ENCODE measurements at regions not wholly inside any gene's neighbourhood (a gene's known extent, or its start where the extent isn't known, plus 50 kb on each side); places are given as distances from the start of the nearest gene placed in this dataset.

GRCh38 chr7:115410972-115411686 is 489.2 kb downstream of the MDFIC start:
- H3K4me3 Mint-ChIP-seq = no peak overlapping the region
- no peaks in the 10 kb centered on the region for H3K4me1 Mint-ChIP-seq
- peaks cover 4% of the 10 kb centered on the region for H3K27me3 Mint-ChIP-seq (ENCODE audit: low read depth, poor library complexity)
- peaks cover 12% of the 10 kb centered on the region for H3K9me3 Mint-ChIP-seq
- no peaks in the 10 kb centered on the region for H3K36me3 Mint-ChIP-seq (ENCODE audit: low read depth)
- no peak overlapping the region for H3K27ac Mint-ChIP-seq
- DNase-seq = no peak
- TF ChIP-seq CTCF (IDR thresholded peaks at IDR 0.05) = no peak

- no peak for DNase-seq
- no peak for TF ChIP-seq CTCF (IDR thresholded peaks at IDR 0.05)
- peaks cover 12% of the 10 kb centered on the region for H3K9me3 Mint-ChIP-seq
Observed at GRCh38 chr7:115410434-115410820, 488.5 kb downstream of the MDFIC start.

GRCh38 chr7:115409682-115410433 is 488.0 kb downstream of the MDFIC start:
- Mint-ChIP-seq H3K36me3 (ENCODE audit: low read depth) (no peaks in the 10 kb centered on the region), H3K4me3 (no peak overlapping the region), H3K4me1 (no peaks in the 10 kb centered on the region), H3K9me3 (peaks cover 10% of the 10 kb centered on the region), H3K27ac (no peak overlapping the region), H3K27me3 (ENCODE audit: low read depth, poor library complexity) (peaks cover 4% of the 10 kb centered on the region)
- DNase-seq = no peak
- no peak for TF ChIP-seq CTCF (IDR thresholded peaks at IDR 0.05)

More at GRCh38 chr7:115410434-115410820, 488.5 kb downstream of the MDFIC start:
- Mint-ChIP-seq H3K27me3 (ENCODE audit: low read depth, poor library complexity) (peaks cover 4% of the 10 kb centered on the region), H3K4me1 (no peaks in the 10 kb centered on the region), H3K4me3 (no peak overlapping the region), H3K36me3 (ENCODE audit: low read depth) (no peaks in the 10 kb centered on the region), H3K27ac (no peak overlapping the region)

- no peak for TF ChIP-seq CTCF (IDR thresholded peaks at IDR 0.05)
- no peak overlapping the region for H3K27ac Mint-ChIP-seq
- DNase-seq = no peak
- peaks cover 2% of the 10 kb centered on the region for H3K27me3 Mint-ChIP-seq (ENCODE audit: low read depth, poor library complexity)
- H3K36me3 Mint-ChIP-seq (ENCODE audit: low read depth) = no peaks in the 10 kb centered on the region
- H3K9me3 Mint-ChIP-seq = peaks cover 10% of the 10 kb centered on the region
- H3K4me3 Mint-ChIP-seq = no peak overlapping the region
- H3K4me1 Mint-ChIP-seq = no peaks in the 10 kb centered on the region
Observed at GRCh38 chr7:115406219-115406618, 484.3 kb downstream of the MDFIC start.

DNA sequence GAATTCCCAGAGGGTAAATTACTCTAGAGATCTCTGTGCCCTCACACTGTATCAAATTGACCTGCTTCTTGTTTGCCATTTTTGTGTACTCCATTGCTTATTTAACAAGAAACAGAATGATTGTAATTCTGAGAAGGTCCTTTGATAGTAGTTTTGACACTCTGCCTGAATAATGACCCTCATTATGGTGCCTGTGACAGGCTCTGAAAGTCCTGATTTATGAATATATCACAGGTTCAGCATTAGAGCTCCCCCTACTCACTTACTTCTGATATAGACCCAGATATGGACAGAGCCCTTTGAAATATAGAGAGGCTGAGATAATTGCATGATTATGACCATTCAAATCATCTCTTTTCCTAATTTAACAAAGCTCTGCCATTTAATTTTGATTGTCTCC is 465.2 kb downstream of the MDFIC start:
- TF ChIP-seq CTCF (IDR thresholded peaks at IDR 0.05) = no peak
- Mint-ChIP-seq H3K36me3 (ENCODE audit: low read depth) (no peaks in the 10 kb centered on the region), H3K9me3 (no peaks in the 10 kb centered on the region), H3K27me3 (ENCODE audit: low read depth, poor library complexity) (no peaks in the 10 kb centered on the region), H3K4me3 (no peak overlapping the region), H3K27ac (no peak overlapping the region), H3K4me1 (peaks cover 11% of the 10 kb centered on the region)
- no peak for DNase-seq

Data from nephron progenitor cell (in vitro differentiated cells).